Prostate gland (tissue), 2 donors: ENCODE measurements at regions not wholly inside any gene's neighbourhood (a gene's known extent, or its start where the extent isn't known, plus 50 kb on each side); places are given as distances from the start of the nearest gene placed in this dataset.

Experiments
- DNase-seq: peaks from one replicate; pipeline ENCODE4 v3.0.0-alpha.2; 2019; ENCODE audit warnings: low spot score
- H3K27ac ChIP-seq, 2 donors: fragments of 200-600 bp; sonication (generic); 2 replicates each; pipeline ENCODE4 v1.5.1; 2017 to 2019
- H3K27me3 ChIP-seq: fragments of 200-600 bp; sonication (generic); replicated peaks from 2 replicates; pipeline ENCODE4 v1.5.1; 2019; ENCODE audit not compliant: insufficient read depth
- H3K36me3 ChIP-seq, 2 donors: fragments of 200-600 bp; sonication (generic); 1 replicate in 1 of 2; 2 replicates in 1 of 2; pipeline versions ENCODE4 v1.5.1 to v1.8.1; 2017 to 2019
- H3K4me1 ChIP-seq: fragments of 200-600 bp; sonication (generic); replicated peaks from 2 replicates; pipeline ENCODE4 v1.5.1; 2019
- H3K4me3 ChIP-seq, 2 donors: fragments of 200-600 bp; sonication (generic); 2 replicates each; pipeline ENCODE4 v1.5.1; 2017 to 2019
- H3K9me3 ChIP-seq: fragments of 200-600 bp; sonication (generic); 2 replicates; pipeline ENCODE4 v1.5.1; 2017
- POLR2A ChIP-seq: fragments of 450-650 bp; IDR thresholded peaks from one replicate; pipeline ENCODE4 v1.6.1; 2016; ENCODE audit warnings: antibody characterized with exemption, mild to moderate bottlenecking
- POLR2AphosphoS5 ChIP-seq: sonication (generic); formaldehyde crosslinking; IDR thresholded peaks from one replicate; pipeline ENCODE4 v1.6.1; 2017; ENCODE audit warnings: antibody characterized with exemption
- WGBS: methylation state at CpG from one replicate; pipeline ENCODE4 v1.1.5; 2018; 5-methylcytosine and 5-hydroxymethylcytosine counted together
- intact Hi-C: fragments of 100-400 bp; cut with DNase I; formaldehyde crosslinking; loops from one replicate; pipeline ENCODE4 v1.14.2; 2022
- TF ChIP-seq, protein P1 (sequence below), 4 experiments: fragments of 200-600 bp in 2 of 4; fragments of 450-650 bp in 2 of 4; sonication (generic) in 2 of 4; IDR thresholded peaks; 1 replicate in 3 of 4; 2 replicates in 1 of 4; pipeline ENCODE4 v1.5.1; 2016 to 2019; ENCODE audit warnings: antibody characterized with exemption in 4 of 4, mild to moderate bottlenecking in 2 of 4, moderate library complexity in 2 of 4

DNA sequence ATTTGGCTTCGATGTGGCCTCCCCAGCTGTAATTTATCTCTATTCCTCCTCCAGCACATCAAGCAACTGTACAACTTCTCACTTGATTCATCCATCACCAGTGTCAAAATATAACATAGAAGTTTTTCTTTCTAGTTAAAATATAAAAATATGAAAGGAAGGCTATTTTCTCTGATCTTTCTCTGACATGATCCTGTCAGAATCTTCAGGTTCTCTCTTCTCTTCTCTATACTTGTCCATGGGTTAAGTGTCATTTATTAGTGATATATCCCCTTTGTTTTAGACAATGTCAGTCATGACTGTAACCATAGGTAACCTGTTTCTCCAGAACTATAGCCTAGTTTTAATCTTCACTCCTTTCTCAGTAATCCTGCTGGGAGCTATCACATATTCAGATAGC lies 132.5 kb upstream of the G2E3 start:
- Histone ChIP-seq H3K27ac (no peak overlapping the region), H3K9me3 (no peaks in the 10 kb centered on the region), H3K27me3 (no peaks in the 10 kb centered on the region), H3K4me1 (no peaks in the 10 kb centered on the region), H3K4me3 (no peak overlapping the region), H3K36me3 (no peaks in the 10 kb centered on the region)
- DNase-seq, result no peak
- TF ChIP-seq, protein P1, sequence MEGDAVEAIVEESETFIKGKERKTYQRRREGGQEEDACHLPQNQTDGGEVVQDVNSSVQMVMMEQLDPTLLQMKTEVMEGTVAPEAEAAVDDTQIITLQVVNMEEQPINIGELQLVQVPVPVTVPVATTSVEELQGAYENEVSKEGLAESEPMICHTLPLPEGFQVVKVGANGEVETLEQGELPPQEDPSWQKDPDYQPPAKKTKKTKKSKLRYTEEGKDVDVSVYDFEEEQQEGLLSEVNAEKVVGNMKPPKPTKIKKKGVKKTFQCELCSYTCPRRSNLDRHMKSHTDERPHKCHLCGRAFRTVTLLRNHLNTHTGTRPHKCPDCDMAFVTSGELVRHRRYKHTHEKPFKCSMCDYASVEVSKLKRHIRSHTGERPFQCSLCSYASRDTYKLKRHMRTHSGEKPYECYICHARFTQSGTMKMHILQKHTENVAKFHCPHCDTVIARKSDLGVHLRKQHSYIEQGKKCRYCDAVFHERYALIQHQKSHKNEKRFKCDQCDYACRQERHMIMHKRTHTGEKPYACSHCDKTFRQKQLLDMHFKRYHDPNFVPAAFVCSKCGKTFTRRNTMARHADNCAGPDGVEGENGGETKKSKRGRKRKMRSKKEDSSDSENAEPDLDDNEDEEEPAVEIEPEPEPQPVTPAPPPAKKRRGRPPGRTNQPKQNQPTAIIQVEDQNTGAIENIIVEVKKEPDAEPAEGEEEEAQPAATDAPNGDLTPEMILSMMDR (IDR thresholded peaks at IDR 0.05), result no peak
- TF ChIP-seq POLR2AphosphoS5, result no peak
- no peak for TF ChIP-seq POLR2A
- WGBS, result 88% methylated on average over 1 of the region's 1 CpG
- intact Hi-C loops, result no loop called here

- no peak overlapping the region for H3K27ac ChIP-seq
- DNase-seq, result no peak
- H3K4me3 ChIP-seq, result no peak overlapping the region
- no peaks in the 10 kb centered on the region for H3K4me1 ChIP-seq
- no peaks in the 10 kb centered on the region for H3K36me3 ChIP-seq
- WGBS, result 73% methylated on average over 2 of the region's 2 CpGs
- TF ChIP-seq POLR2A, result no peak
- no peak for TF ChIP-seq POLR2AphosphoS5
- TF ChIP-seq, protein P1 (IDR thresholded peaks at IDR 0.05), result no peak
- H3K9me3 ChIP-seq, result no peaks in the 10 kb centered on the region
- no peaks in the 10 kb centered on the region for H3K27me3 ChIP-seq
- intact Hi-C loops, result no loop called here
These were observed 131.6 kb upstream of the G2E3 start for GRCh38 chr14:30427401-30427800.

DNA sequence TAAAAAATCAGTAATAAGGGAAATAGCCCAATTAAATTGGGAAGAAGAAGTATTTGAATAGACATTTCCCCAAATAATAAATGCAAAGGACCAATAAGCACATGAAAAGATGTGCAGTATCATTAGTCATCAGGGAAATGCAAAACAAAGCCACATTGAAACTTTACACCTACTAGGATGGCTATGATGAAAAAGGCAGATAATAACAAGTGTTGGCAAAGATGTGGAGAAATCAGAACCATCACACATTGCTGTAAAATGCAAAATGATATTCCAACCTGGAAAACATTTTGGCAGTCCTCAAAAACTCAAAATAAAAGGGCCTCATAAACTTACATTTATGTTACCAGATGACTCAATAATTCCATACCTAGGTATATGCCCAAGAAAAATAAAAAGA lies 131.1 kb upstream of the G2E3 start:
- intact Hi-C loops, result no loop called here
- no peaks in the 10 kb centered on the region for H3K27me3 ChIP-seq
- no peaks in the 10 kb centered on the region for H3K36me3 ChIP-seq
- TF ChIP-seq, protein P1 (IDR thresholded peaks at IDR 0.05), result no peak
- TF ChIP-seq POLR2A, result no peak
- TF ChIP-seq POLR2AphosphoS5, result no peak
- no peaks in the 10 kb centered on the region for H3K4me1 ChIP-seq
- no peak overlapping the region for H3K27ac ChIP-seq
- H3K4me3 ChIP-seq, result no peak overlapping the region
- H3K9me3 ChIP-seq, result no peaks in the 10 kb centered on the region
- DNase-seq, result no peak

- WGBS, result 56% methylated on average over 1 of the region's 1 CpG
- Histone ChIP-seq H3K4me3 (no peak overlapping the region), H3K9me3 (no peaks in the 10 kb centered on the region), H3K4me1 (no peaks in the 10 kb centered on the region), H3K27me3 (no peaks in the 10 kb centered on the region), H3K27ac (no peak overlapping the region), H3K36me3 (no peaks in the 10 kb centered on the region)
- DNase-seq, result no peak
- TF ChIP-seq POLR2AphosphoS5 (no peak), POLR2A (no peak)
- TF ChIP-seq, protein P1 (IDR thresholded peaks at IDR 0.05), result no peak
- intact Hi-C loops, result no loop called here
These were observed 127.4 kb upstream of the G2E3 start for GRCh38 chr14:30431552-30431951.

DNA sequence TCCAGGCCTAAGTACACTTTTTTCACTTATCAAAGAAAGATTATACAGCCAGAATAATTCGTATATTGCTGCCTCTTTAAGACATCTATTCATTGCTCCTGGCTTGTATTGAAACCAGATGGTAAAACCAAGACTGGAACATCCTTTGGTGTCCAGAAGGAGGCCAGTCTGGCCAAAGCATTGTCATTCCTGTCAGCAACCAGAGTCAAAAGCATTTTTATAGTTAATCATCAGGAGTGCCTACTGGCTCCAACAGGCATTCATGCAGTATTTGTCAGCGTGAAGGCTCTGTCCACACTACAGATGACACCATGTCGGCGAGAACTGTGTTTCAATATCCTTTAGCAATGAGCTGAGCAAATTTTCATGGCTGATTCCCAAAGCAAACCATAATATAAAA lies 118.0 kb upstream of the G2E3 start:
- Histone ChIP-seq H3K36me3 (no peaks in the 10 kb centered on the region), H3K27me3 (no peaks in the 10 kb centered on the region), H3K9me3 (no peaks in the 10 kb centered on the region), H3K4me3 (no peak overlapping the region), H3K27ac (no peak overlapping the region), H3K4me1 (no peaks in the 10 kb centered on the region)
- DNase-seq, result no peak
- intact Hi-C loops, result no loop called here
- WGBS, result 58% methylated on average over 4 of the region's 4 CpGs
- TF ChIP-seq POLR2A (no peak), POLR2AphosphoS5 (no peak)
- TF ChIP-seq, protein P1 (IDR thresholded peaks at IDR 0.05), result no peak
